ENCODE measurements at regions not wholly inside any gene's neighbourhood (a gene's known extent, or its start where the extent isn't known, plus 50 kb on each side); places are given as distances from the start of the nearest gene placed in this dataset.

- no peak for TF ChIP-seq CREB1 (CRISPR knock-in tag; IDR thresholded peaks at IDR 0.05; ENCODE audit: low read depth)
- no peak for TF ChIP-seq ZNF114 (CRISPR knock-in tag; IDR thresholded peaks at IDR 0.05)
- no peak for TF ChIP-seq REST (IDR thresholded peaks at IDR 0.05; ENCODE audit: unreplicated experiment)
These were observed 73.2 kb upstream of the CTXND1 start (continued) for GRCh38 chr15:80325206-80325605.

GRCh38 chr15:80326270-80326669, 74.3 kb upstream of the CTXND1 start:
- peaks cover 1% of the 10 kb centered on the region for H3K27me3 Mint-ChIP-seq (ENCODE audit: insufficient read depth, low read depth, poor library complexity)
- peaks cover 3% of the 10 kb centered on the region; the same call in 1 of the 3 replicates for H3K36me3 Mint-ChIP-seq (ENCODE audit: low read depth)
- H3K27ac ChIP-seq (ENCODE audit: low read depth) = no peak overlapping the region
- no peaks in the 10 kb centered on the region for H3F3A ChIP-seq (replicated peaks; ENCODE audit: low read depth)
- H3K9me2 ChIP-seq (ENCODE audit: insufficient read depth) = no peaks in the 10 kb centered on the region
- H3K4me3 ChIP-seq = no peak overlapping the region
- H3K4me2 ChIP-seq = no peak overlapping the region
- no peak for ATAC-seq
- H3K4me1 Mint-ChIP-seq = no peaks in the 10 kb centered on the region
- 0 out of 2 replicates have a peak overlapping the region, but pooled peaks have one; percentile 52 for H2AFZ ChIP-seq
- H3K9me3 Mint-ChIP-seq = peaks cover 21% of the 10 kb centered on the region
- no peaks in the 10 kb centered on the region for H3K36me3 ChIP-seq (ENCODE audit: insufficient read depth)
- no peak overlapping the region for H3K27ac Mint-ChIP-seq
- H4K20me1 ChIP-seq (replicated peaks; ENCODE audit: insufficient read depth) = no peaks in the 10 kb centered on the region
- H3K27me3 ChIP-seq (ENCODE audit: insufficient read depth) = no peaks in the 10 kb centered on the region
- no peaks in the 10 kb centered on the region for H3K4me1 ChIP-seq (ENCODE audit: insufficient read depth)
- no peak for DNase-seq (ENCODE audit: low spot score)
- no peaks in the 10 kb centered on the region for H3K79me2 ChIP-seq (replicated peaks; ENCODE audit: insufficient read depth)
- no peak overlapping the region for H3K4me3 Mint-ChIP-seq
- TF ChIP-seq ZNF462 (CRISPR knock-in tag; IDR thresholded peaks at IDR 0.05) (no peak), STAT1 (IDR thresholded peaks at IDR 0.05; ENCODE audit: unreplicated experiment) (no peak), CREB1 (CRISPR knock-in tag; IDR thresholded peaks at IDR 0.05; ENCODE audit: low read depth) (no peak), NANOG (IDR thresholded peaks at IDR 0.05; ENCODE audit: borderline replicate concordance) (no peak), POLR2AphosphoS5 (IDR thresholded peaks at IDR 0.05; ENCODE audit: low read depth) (no peak), ETS1 (IDR thresholded peaks at IDR 0.05) (no peak), CTCF (conservative IDR thresholded peaks at IDR 0.05; ENCODE audit: low read depth in 2 of 2) (no peak), EZH2phosphoT487 (IDR thresholded peaks at IDR 0.05; ENCODE audit: unreplicated experiment) (no peak)
